ENCODE measurements at regions not wholly inside any gene's neighbourhood (a gene's known extent, or its start where the extent isn't known, plus 50 kb on each side); places are given as distances from the start of the nearest gene placed in this dataset.

DNA sequence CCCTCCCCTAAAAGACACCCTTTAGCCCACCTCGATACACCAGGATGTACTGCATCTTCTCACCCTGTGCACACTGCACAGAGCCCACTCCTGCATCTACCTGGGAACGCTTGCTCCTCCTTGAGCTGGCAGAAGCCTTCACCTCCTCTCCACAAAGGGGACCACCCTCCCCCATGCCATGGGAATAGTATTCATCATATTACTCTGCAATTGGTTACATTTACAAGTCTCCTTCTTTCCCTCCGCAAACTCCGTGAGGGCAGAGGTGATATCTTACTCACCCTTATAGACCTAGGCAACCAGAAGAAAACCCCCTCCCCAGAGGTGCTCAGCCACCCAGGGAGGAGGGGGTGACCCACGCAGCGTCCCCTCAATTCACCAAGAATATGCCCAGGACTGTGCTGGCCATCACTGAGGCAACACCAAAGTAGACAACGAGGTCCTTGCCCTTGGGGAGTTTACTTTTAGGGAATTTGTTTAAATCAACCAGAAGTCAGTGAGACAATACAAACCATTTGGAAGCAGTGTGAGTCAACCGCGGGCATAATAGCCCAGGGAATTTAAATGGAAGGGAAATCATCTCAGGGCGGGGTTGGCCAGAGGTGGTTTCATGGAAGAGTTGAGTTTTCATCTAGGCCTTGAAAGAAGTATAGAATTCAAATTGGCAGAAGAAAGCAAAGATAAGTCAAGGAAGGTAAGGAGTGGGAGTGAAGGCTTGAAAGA lies 214.5 kb downstream of the BARX2 start:
- no peak for ATAC-seq (ENCODE audit: low read depth)

DNA sequence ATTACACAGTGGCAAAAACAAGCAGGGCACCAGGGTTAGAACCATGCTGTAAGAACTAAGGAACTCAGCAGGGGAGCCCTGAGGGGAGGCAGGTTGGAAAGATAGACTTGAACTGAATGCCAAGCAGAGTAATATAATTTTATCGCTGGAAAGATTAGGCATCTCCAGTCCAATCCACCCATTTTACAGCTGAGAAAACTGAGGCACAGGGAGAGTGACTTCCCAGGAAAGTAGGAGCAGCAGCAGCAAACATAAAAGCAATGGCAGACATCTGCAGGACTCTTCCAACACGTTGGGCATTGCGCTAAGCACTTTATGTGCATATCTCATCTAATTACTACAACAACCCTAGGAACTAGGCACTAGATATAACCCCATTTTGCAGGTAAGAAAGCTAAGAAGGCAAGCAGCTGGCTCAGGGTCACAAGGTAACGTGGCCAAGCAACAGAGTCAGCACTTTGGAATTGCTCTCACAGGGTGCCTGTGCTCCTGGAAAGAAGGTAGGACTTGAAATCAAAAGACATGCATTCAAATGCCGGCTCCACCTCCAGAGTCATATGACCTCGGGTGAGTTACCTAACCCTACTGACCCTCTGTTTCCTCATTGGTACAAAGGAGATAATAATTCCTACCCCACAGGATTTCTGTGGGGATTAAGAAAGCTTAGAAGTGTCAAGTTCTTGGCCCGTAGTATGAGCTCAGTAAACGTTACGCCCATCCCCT lies 215.3 kb downstream of the BARX2 start:
- ATAC-seq (ENCODE audit: low read depth) (no peak), DNase-seq (no peak)
- intact Hi-C loops (cut with micrococcal nuclease): no loop called here
- Mint-ChIP-seq H3K4me3 (no peak overlapping the region), H3K27me3 (no peaks in the 10 kb centered on the region), H3K9me3 (no peaks in the 10 kb centered on the region), H3K4me1 (no peaks in the 10 kb centered on the region), H3K36me3 (ENCODE audit: low read depth) (no peaks in the 10 kb centered on the region), H3K27ac (no peak overlapping the region)
- ChIA-PET CTCF (no interaction called here), POLR2A (no interaction called here)
- TF ChIP-seq, protein P1, sequence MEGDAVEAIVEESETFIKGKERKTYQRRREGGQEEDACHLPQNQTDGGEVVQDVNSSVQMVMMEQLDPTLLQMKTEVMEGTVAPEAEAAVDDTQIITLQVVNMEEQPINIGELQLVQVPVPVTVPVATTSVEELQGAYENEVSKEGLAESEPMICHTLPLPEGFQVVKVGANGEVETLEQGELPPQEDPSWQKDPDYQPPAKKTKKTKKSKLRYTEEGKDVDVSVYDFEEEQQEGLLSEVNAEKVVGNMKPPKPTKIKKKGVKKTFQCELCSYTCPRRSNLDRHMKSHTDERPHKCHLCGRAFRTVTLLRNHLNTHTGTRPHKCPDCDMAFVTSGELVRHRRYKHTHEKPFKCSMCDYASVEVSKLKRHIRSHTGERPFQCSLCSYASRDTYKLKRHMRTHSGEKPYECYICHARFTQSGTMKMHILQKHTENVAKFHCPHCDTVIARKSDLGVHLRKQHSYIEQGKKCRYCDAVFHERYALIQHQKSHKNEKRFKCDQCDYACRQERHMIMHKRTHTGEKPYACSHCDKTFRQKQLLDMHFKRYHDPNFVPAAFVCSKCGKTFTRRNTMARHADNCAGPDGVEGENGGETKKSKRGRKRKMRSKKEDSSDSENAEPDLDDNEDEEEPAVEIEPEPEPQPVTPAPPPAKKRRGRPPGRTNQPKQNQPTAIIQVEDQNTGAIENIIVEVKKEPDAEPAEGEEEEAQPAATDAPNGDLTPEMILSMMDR (IDR thresholded peaks at IDR 0.05): no peak

More for the DNA sequence above, 214.5 kb downstream of the BARX2 start:
- POLR2A ChIA-PET: no interaction called here
- no peaks in the 10 kb centered on the region for H3K27me3 Mint-ChIP-seq
- no peak overlapping the region for H3K4me3 Mint-ChIP-seq
- intact Hi-C loops (cut with micrococcal nuclease): no loop called here
- H3K4me1 Mint-ChIP-seq: no peaks in the 10 kb centered on the region
- H3K9me3 Mint-ChIP-seq: no peaks in the 10 kb centered on the region
- no peaks in the 10 kb centered on the region for H3K36me3 Mint-ChIP-seq (ENCODE audit: low read depth)
- TF ChIP-seq, protein P1 (IDR thresholded peaks at IDR 0.05): no peak
- CTCF ChIA-PET: no interaction called here
- DNase-seq: no peak
- no peak overlapping the region for H3K27ac Mint-ChIP-seq

DNA sequence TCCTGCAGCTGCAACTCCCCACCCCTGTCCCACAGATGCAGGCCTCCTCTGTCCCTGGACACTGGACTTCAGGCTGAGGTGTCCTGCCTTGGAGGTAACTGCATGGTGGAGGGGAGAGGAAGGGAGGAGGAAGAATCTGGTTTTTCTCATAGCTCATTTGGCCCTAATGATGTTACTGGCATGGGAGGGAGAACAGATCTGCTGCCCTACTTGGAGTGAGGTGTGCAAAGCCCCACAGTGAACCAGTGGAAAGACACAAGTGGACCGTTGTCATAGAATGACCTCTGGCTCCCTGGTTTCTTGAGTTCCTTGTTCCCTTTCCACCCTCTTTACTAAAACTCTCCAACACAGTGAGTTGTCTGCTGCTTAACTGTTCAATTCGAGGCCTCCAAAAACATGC lies 215.9 kb downstream of the BARX2 start:
- CTCF ChIA-PET: no interaction called here
- no peaks in the 10 kb centered on the region for H3K9me3 Mint-ChIP-seq
- H3K27ac Mint-ChIP-seq: no peak overlapping the region
- H3K27me3 Mint-ChIP-seq: no peaks in the 10 kb centered on the region
- no peak for ATAC-seq (ENCODE audit: low read depth)
- H3K4me3 Mint-ChIP-seq: no peak overlapping the region
- DNase-seq: no peak
- no peaks in the 10 kb centered on the region for H3K36me3 Mint-ChIP-seq (ENCODE audit: low read depth)
- intact Hi-C loops (cut with micrococcal nuclease): no loop called here
- TF ChIP-seq, protein P1 (IDR thresholded peaks at IDR 0.05): no peak
- no peaks in the 10 kb centered on the region for H3K4me1 Mint-ChIP-seq
- POLR2A ChIA-PET: no interaction called here

DNA sequence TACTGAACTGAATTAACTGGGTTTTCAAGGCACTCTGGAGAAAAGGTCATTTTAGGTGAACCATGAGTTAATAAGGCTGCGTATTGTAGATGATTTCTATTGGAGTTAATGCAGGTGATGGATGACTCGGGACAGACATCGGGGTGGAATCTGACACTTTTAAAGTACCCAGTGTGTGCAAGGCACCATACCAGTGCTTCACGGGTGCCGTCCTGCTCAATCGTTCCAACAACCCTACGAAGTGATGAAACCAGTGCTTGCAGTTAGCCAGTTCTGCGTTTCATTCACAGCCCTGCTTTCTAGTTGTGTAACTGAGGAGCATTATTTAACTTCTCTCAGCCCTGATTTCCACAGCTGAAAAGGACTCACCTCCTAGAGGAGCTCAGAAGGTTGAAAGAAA lies 216.5 kb downstream of the BARX2 start:
- POLR2A ChIA-PET: no interaction called here
- no peaks in the 10 kb centered on the region for H3K27me3 Mint-ChIP-seq
- no peaks in the 10 kb centered on the region for H3K36me3 Mint-ChIP-seq (ENCODE audit: low read depth)
- no peak for DNase-seq
- TF ChIP-seq, protein P1 (IDR thresholded peaks at IDR 0.05): no peak
- H3K9me3 Mint-ChIP-seq: no peaks in the 10 kb centered on the region
- ATAC-seq (ENCODE audit: low read depth): no peak
- intact Hi-C loops (cut with micrococcal nuclease): no loop called here
- H3K4me1 Mint-ChIP-seq: no peaks in the 10 kb centered on the region
- no peak overlapping the region for H3K27ac Mint-ChIP-seq
- H3K4me3 Mint-ChIP-seq: no peak overlapping the region
- CTCF ChIA-PET: no interaction called here

DNA sequence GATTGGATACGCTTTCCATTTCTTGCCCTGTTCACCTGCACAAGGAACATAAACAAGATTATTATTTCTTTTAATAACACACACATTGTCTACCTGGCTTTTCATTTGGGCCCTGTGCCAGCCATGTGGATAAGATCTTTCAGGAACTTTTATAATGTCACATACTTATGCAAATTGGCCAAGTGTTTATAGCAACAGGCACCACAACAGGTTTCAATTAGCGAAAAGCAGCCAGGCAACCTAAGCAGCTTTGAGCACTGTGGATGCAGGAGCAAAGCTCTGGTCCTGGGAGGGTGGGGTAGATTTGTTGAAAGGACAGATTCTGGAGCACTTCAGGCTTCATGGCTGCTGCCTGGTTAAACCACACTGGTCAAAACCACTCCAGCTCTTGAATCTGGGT lies 217.4 kb downstream of the BARX2 start:
- no peaks in the 10 kb centered on the region for H3K36me3 Mint-ChIP-seq (ENCODE audit: low read depth)
- H3K4me1 Mint-ChIP-seq: no peaks in the 10 kb centered on the region
- no peak for ATAC-seq (ENCODE audit: low read depth)
- H3K9me3 Mint-ChIP-seq: no peaks in the 10 kb centered on the region
- no peak for DNase-seq
- POLR2A ChIA-PET: no interaction called here
- no peaks in the 10 kb centered on the region for H3K27me3 Mint-ChIP-seq
- H3K4me3 Mint-ChIP-seq: no peak overlapping the region
- intact Hi-C loops (cut with micrococcal nuclease): no loop called here
- CTCF ChIA-PET: no interaction called here
- H3K27ac Mint-ChIP-seq: no peak overlapping the region
- TF ChIP-seq, protein P1 (IDR thresholded peaks at IDR 0.05): no peak

All from activated B cell treated with CpG ODN at 0.5 μM for 24 hours (primary cell).